Aorta (tissue), 5 donors: ENCODE measurements at regions not wholly inside any gene's neighbourhood (a gene's known extent, or its start where the extent isn't known, plus 50 kb on each side); places are given as distances from the start of the nearest gene placed in this dataset.
"Not testable (repeated sequence)": the region's sequence is repeated elsewhere in the genome, so short reads cannot be mapped to it uniquely, and the experiment has no call there.

ENCODE experiments used
- ATAC-seq: fragments of 200-7000 bp; cut with Tn5 transposase; one replicate; pipeline ENCODE4 v1.9.1; 2022; ENCODE audit warnings: moderate library complexity; ENCODE audit not compliant: low FRiP score
- DNase-seq, 2 donors: peaks; one replicate each; pipeline ENCODE4 v3.0.0-alpha.2; 2020
- H3K27ac ChIP-seq, 2 donors: one replicate each; pipeline ENCODE4 v1.5.1; 2013; ENCODE audit warnings: low read length in 2 of 2, mild to moderate bottlenecking in 2 of 2, moderate library complexity in 2 of 2, control low read depth in 1 of 2, inconsistent platforms in 1 of 2, low read depth in 1 of 2
- H3K27me3 ChIP-seq, 2 donors: one replicate each; pipeline ENCODE4 v1.6.1; 2013; ENCODE audit warnings: control low read depth in 1 of 2, low read length in 1 of 2, mild to moderate bottlenecking in 1 of 2, moderate library complexity in 1 of 2; ENCODE audit not compliant: insufficient read depth in 2 of 2, control insufficient read depth in 1 of 2
- H3K36me3 ChIP-seq, 2 donors: one replicate each; pipeline ENCODE4 v1.6.1; 2013; ENCODE audit warnings: control low read depth in 1 of 2, low read length in 1 of 2, mild to moderate bottlenecking in 1 of 2; ENCODE audit not compliant: insufficient read depth in 2 of 2, control insufficient read depth in 1 of 2
- H3K4me1 ChIP-seq, 2 donors: one replicate each; pipeline ENCODE4 v1.6.1; 2013; ENCODE audit warnings: low read length in 2 of 2, control low read depth in 1 of 2, mild to moderate bottlenecking in 1 of 2, moderate library complexity in 1 of 2; ENCODE audit not compliant: insufficient read depth in 2 of 2, control insufficient read depth in 1 of 2
- H3K4me3 ChIP-seq, 2 donors: one replicate each; pipeline ENCODE4 v1.5.1; 2013; ENCODE audit warnings: low read length in 2 of 2, control low read depth in 1 of 2, mild to moderate bottlenecking in 1 of 2
- H3K9me3 ChIP-seq: one replicate; pipeline ENCODE4 v1.6.1; 2013; ENCODE audit warnings: mild to moderate bottlenecking, low read length; ENCODE audit not compliant: control insufficient read depth
- WGBS, 2 donors: extraction: QIAGEN DNeasy Blood & Tissue Kit; methylation state at CpG; one replicate each; pipeline ENCODE4 v1.1.7; 2013; 5-methylcytosine and 5-hydroxymethylcytosine counted together
- intact Hi-C, 2 donors: fragments of 100-400 bp; cut with DNase I; formaldehyde crosslinking; loops; one replicate each; pipeline versions ENCODE4 v1.14.2 to v1.15.0; 2022
- donor health status: healthy with polysubstance abuse.
- donor health status: Bipolar disorder and iron deficiency.
- donor health status: DM: no; HTN: no; CAD: no.
- donor health status: DM: no; HTN: no; CAD: no.
- donor health status: DM: yes; HTN: yes; CAD: no.

DNA sequence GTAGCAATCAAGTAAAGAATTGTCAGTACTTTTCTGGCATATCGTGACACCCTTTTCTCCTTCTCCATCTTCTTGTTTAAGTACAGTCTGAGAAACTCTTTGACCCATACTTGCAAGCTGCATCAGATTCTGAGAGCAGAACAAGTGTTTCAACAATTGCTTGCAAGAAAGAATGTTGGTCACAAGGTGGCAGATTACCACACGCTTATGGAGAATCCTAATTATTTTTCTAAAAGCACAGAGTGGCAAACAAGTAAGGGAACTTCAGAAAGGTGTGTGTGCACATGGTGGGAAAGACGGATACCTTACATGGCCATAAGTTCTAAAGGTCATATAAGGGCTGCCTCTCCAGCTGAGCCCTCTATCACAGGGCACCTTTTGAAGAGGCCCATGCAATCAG is 136.4 kb upstream of the FGF13 start:
- no peak overlapping the region for H3K4me3 ChIP-seq
- no peaks in the 10 kb centered on the region for H3K27me3 ChIP-seq
- ATAC-seq: no peak
- H3K4me1 ChIP-seq: no peaks in the 10 kb centered on the region
- intact Hi-C loops: no loop called here
- H3K9me3 ChIP-seq: no peaks in the 10 kb centered on the region
- no peak overlapping the region for H3K27ac ChIP-seq
- no peaks in the 10 kb centered on the region for H3K36me3 ChIP-seq
- DNase-seq: no peak
- WGBS, 2 donors: 35 to 50% methylated on average over 3 of the region's 3 CpGs

DNA sequence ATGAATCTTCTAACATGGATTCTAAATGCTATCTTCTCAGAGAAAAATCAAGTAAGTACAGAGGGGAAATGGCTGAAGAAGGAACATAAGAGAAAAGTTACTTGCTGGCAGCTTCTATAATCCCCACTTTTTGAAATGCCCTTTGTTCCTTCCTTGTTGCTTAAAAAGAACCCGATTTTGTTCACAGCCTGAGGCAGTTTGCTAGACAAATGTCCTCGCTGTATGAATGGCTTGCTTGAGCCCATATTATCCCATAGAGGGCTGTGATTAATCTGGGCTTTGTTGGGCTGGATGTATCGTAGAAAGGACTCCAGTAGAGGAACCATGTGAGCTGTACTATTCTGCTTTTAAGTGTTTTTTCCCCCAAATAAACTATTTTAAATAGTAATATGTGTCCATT is 134.3 kb upstream of the FGF13 start:
- H3K36me3 ChIP-seq: no peaks in the 10 kb centered on the region
- no peak overlapping the region for H3K27ac ChIP-seq
- ATAC-seq: no peak
- intact Hi-C loops: no loop called here
- no peaks in the 10 kb centered on the region for H3K4me1 ChIP-seq
- no peaks in the 10 kb centered on the region for H3K27me3 ChIP-seq
- 51 to 66% methylated on average over 3 of the region's 3 CpGs for WGBS, 2 donors
- H3K9me3 ChIP-seq: no peaks in the 10 kb centered on the region
- DNase-seq: no peak
- no peak overlapping the region for H3K4me3 ChIP-seq

DNA sequence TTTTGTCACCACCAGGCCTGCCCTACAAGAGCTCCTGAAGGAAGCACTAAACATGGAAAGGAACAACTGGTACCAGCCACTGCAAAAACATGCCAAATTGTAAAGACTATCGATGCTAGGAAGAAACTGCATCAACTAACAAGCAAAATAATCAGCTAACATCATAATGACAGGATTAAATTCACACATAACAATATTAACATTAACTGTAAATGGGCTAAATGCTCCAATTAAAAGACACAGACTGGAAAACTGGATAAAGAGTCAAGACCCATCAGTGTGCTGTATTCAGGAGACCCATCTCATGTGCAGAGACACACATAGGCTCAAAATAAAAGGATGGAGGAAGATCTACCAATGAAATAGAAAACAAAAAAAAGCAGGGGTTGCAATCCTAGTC is 95.9 kb upstream of the FGF13 start:
- ATAC-seq, H3K9me3 ChIP-seq, H3K4me1 ChIP-seq, H3K4me3 ChIP-seq, intact Hi-C loops, H3K36me3 ChIP-seq, H3K27ac ChIP-seq, DNase-seq, H3K27me3 ChIP-seq: not testable (repeated sequence)
- 67 to 78% methylated on average over 1 of the region's 1 CpG for WGBS, 2 donors

DNA sequence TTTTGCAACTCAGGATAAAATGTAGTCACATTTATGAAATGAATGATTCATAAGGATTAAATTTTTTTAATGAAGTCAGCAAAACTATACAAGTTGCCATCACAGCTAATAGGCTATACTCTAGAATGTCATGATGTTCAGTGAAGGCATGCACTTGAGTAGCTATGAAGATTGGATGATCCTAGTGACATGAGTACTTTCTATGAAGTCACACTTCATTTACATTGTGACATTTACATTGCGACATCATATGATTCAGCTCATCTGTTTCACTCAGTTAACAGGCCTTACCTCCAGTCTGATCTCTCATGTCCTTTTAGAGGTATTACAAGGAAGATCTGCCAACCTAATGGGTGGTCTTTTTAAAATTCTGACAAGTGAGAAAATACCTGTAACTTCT is 82.7 kb upstream of the FGF13 start:
- WGBS, 2 donors: 90 to 96% methylated on average over 1 of the region's 1 CpG
- Histone ChIP-seq H3K4me3 (no peak overlapping the region), H3K4me1 (no peaks in the 10 kb centered on the region)

DNA sequence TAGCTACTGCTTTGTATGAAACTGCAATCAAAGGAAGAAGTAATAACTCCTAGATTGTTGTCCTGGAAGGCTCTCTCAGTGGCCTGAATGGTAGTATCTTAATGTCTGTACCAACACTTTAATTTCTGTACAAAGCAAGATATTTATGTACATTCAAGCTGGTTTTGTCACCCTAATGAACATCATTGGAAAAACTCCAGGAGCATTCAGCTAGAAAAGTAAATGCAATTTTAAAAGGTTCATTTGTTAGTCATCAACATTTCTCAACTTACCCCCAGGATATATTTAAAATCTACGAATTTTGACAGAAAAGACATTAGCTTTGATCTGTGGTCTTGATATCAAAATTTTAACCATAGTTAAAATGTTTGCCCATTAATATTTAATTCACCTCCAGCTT is 80.0 kb upstream of the FGF13 start:
- Histone ChIP-seq H3K27ac (no peak overlapping the region), H3K4me1 (no peaks in the 10 kb centered on the region), H3K9me3 (no peaks in the 10 kb centered on the region), H3K36me3 (no peaks in the 10 kb centered on the region), H3K27me3 (no peaks in the 10 kb centered on the region), H3K4me3 (no peak overlapping the region)
- DNase-seq (no peak), ATAC-seq (no peak)
- intact Hi-C loops: no loop called here
- WGBS, 2 donors: 24 to 43% methylated on average over 1 of the region's 1 CpG

More for the DNA sequence above, 82.7 kb upstream of the FGF13 start:
- no peaks in the 10 kb centered on the region for H3K27me3 ChIP-seq
- ATAC-seq (no peak), DNase-seq (no peak)
- no peaks in the 10 kb centered on the region for H3K36me3 ChIP-seq
- intact Hi-C loops: no loop called here
- no peaks in the 10 kb centered on the region for H3K9me3 ChIP-seq
- H3K27ac ChIP-seq: no peak overlapping the region

DNA sequence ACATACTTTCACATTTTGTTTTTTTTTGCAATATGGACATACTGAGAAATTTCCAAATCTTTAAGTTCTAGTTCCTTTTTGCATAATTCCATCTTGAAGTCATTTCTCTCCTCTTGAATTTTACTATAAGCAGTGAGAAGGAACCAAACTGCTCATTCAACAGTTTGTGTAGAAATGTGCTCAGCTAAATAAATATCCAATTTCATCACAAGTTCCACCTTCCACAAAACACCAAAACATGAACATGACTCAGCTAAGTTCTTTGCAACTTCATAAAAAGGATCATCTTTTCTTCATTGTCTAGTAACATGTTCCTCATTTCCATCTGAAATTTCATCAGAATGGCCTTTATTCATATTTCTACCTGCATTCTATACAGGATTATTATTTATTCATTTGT is 77.3 kb upstream of the FGF13 start:
- no peak for DNase-seq
- H3K27me3 ChIP-seq: no peaks in the 10 kb centered on the region
- H3K27ac ChIP-seq: no peak overlapping the region
- no peak overlapping the region for H3K4me3 ChIP-seq
- no peak for ATAC-seq
- no peaks in the 10 kb centered on the region for H3K4me1 ChIP-seq
- H3K36me3 ChIP-seq: no peaks in the 10 kb centered on the region
- intact Hi-C loops: no loop called here
- no peaks in the 10 kb centered on the region for H3K9me3 ChIP-seq

DNA sequence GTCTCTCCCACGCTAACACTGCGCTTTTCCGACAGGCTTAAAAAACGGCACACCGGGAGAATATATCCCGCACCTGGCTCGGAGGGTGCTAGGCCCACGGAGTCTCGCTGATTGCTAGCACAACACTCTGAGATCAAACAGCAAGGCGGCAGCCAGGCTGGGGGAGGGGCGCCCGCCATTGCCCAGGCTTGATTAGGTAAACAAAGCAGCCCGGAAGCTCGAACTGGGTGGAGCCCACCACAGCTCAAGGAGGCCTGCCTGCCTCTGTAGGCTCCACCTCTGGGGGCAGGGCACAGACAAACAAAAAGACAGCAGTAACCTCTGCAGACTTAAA is 67.0 kb upstream of the FGF13 start:
- H3K36me3 ChIP-seq, ATAC-seq, H3K4me3 ChIP-seq, H3K27me3 ChIP-seq, H3K4me1 ChIP-seq, DNase-seq, H3K27ac ChIP-seq, H3K9me3 ChIP-seq, intact Hi-C loops: not testable (repeated sequence)
- 55 to 64% methylated on average over 14 of the region's 14 CpGs for WGBS, 2 donors

DNA sequence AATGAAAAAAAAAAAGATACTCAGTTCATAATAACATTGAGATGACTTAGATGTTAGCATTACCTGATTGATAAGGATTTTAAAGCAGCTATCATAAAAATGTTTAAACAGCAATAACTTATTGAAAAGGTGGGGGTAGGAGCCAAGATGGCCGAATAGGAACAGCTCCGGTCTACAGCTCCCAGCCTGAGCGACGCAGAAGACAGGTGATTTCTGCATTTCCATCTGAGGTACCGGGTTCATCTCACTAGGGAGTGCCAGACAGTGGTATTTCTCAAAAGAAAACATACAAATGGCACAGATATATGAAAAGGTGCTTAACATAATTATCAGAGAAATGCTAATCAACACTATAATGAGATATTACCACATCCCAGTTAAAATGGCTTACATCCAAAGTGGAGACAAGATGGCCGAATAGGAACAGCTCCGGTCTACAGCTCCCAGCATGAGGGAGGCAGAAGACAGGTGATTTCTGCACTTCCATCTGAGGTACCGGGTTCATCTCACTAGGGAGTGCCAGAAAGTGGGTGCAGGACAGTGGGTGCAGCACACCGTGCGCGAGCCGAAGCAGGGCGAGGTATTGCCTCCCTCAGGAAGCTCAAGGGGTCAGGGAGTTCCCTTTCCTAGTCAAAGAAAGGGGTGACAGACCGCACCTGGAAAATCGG is 66.5 kb upstream of the FGF13 start:
- DNase-seq, H3K9me3 ChIP-seq, H3K36me3 ChIP-seq, H3K4me1 ChIP-seq, ATAC-seq, H3K27me3 ChIP-seq, H3K4me3 ChIP-seq, intact Hi-C loops, H3K27ac ChIP-seq: not testable (repeated sequence)
- 85 to 96% methylated on average over 15 of the region's 15 CpGs for WGBS, 2 donors

DNA sequence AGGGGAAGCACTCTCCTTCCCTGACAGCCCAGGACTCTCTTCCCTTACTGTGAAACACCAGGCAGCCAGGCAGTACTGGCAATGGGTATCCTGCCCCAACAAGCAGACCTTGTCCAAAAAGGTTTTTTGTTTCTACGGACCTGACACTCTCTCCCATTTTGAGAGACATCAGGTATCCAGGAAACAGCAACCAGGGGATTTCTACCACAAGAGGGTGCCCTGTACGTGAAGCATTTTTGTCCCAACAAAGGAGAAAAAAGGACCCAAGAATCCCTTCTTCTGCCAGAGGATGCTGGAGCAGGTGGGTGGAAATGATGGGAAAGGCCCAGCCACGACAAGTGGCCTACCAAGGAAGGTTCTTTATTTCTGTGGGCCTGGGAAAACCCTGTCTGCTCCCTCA is 65.7 kb upstream of the FGF13 start:
- no peaks in the 10 kb centered on the region for H3K4me1 ChIP-seq
- no peak for ATAC-seq
- no peaks in the 10 kb centered on the region for H3K36me3 ChIP-seq
- no peak overlapping the region for H3K4me3 ChIP-seq
- no peaks in the 10 kb centered on the region for H3K9me3 ChIP-seq
- DNase-seq: no peak
- intact Hi-C loops: no loop called here
- no peaks in the 10 kb centered on the region for H3K27me3 ChIP-seq
- no peak overlapping the region for H3K27ac ChIP-seq
- 60 to 82% methylated on average over 3 of the region's 3 CpGs for WGBS, 2 donors
